DND-41 (cell line): ENCODE measurements at regions not wholly inside any gene's neighbourhood (a gene's known extent, or its start where the extent isn't known, plus 50 kb on each side); places are given as distances from the start of the nearest gene placed in this dataset.

Experiments used
- CTCF ChIP-seq: IDR thresholded peaks from 2 replicates; pipeline ENCODE4 v1.5.1; 2012; ENCODE audit warnings: borderline replicate concordance, low read length, moderate library complexity, mild to moderate bottlenecking; ENCODE audit not compliant: poor library complexity, severe bottlenecking; ENCODE audit errors: extremely low read depth
- EZH2 ChIP-seq: IDR thresholded peaks from 3 replicates; pipeline ENCODE4 v1.6.1; 2012; ENCODE audit warnings: borderline replicate concordance, low read depth, mild to moderate bottlenecking, moderate library complexity, low read length, inconsistent platforms; ENCODE audit not compliant: severe bottlenecking

GRCh38 chr3:30522476-30522875 lies 83.9 kb upstream of the TGFBR2 start:
- no peak for TF ChIP-seq CTCF
- TF ChIP-seq EZH2 = no peak
